Kidney tubule cell (primary cell): ENCODE measurements at regions not wholly inside any gene's neighbourhood (a gene's known extent, or its start where the extent isn't known, plus 50 kb on each side); places are given as distances from the start of the nearest gene placed in this dataset.
"Not testable (repeated sequence)": the region's sequence is repeated elsewhere in the genome, so short reads cannot be mapped to it uniquely, and the experiment has no call there.

ENCODE experiments used
- DNase-seq: peaks from one replicate; pipeline ENCODE4 v3.0.0-alpha.2; 2018; ENCODE audit warnings: low spot score

DNA sequence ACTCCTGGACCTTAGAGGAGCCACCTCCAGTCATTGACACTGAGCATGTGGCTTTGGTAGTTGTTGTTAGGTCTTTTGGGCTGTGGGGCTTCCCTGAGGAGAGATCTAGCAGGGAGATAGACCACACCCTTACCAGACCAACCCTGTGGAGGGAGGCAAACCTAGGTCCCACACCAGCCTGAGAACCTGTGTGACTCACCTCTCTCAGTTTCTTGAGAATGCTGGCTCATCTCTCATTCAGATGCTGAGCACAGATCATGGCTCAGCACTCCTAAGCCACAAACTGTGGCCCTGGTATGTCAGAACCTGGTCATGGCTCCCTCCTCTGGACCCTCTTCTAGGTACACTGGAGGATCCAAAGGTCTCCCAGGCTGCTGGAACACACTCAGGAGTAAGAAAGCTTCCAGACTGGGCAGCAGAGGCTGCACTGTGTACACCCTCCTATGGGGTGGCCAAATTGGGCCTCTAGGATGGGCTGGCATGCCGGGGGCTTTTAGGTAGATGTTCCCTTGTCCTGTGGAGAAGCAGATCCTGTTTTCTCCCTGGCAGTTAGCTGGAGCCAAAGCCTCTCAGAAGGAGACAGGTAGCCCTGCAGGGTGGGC is 1294.5 kb downstream of the KHDRBS2 start:
- no peak for DNase-seq

GRCh38 chr6:60952500-60952899 is 1333.5 kb downstream of the KHDRBS2 start:
- no peak for DNase-seq

DNA sequence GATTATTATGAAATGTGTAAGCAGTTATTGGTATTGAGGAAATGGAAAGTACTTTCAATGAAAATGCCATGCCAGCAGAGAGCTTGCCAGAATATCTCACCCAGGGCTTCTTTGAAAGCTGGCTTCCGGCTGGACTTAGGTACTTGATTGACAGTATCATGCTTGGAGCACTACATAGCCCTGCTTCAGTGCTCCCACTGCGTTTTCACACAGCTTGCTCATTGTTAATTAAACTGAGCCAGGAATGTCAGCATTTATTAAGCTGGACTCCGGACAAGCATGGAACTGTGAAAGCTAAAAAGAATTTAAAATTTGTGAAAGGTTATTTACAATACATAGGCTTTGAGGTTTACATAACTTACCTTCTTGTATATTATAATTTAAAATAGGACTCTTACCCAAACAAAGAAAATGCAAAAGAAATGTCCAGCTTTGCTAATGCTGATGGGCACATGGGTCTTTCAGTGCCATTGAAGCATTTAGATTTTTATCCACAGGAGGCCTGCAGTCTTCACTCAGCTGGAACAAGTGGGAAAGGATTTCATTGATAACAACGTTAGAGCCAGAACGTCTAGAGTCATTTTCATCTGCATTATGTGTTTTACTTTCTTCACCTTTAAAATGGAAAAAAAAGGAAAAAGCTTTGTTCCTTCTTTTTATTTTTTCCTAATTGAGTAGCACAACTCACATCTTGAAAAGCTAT is 1335.7 kb downstream of the KHDRBS2 start:
- not testable (repeated sequence) for DNase-seq

DNA sequence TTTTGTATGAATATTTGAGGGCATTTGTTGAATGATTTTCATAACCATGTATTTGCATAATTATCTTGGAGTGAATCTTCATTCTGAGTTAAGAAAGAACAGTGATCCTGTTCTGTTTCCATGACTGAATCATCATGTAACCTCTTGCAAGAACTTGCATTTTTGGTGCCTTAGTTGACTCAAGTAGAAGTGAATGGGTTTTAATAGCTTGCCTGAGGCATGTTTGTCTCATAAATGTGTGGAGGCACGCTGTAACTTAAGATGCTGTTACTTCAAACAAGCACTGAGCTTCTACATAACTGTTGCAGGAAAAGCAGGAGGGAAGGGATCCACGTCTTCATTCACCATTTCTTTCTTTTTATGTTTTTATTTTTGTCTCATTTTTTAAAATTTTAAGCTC is 1338.6 kb downstream of the KHDRBS2 start:
- not testable (repeated sequence) for DNase-seq

GRCh38 chr6:60944803-60945202 is 1341.2 kb downstream of the KHDRBS2 start:
- DNase-seq: not testable (repeated sequence)

DNA sequence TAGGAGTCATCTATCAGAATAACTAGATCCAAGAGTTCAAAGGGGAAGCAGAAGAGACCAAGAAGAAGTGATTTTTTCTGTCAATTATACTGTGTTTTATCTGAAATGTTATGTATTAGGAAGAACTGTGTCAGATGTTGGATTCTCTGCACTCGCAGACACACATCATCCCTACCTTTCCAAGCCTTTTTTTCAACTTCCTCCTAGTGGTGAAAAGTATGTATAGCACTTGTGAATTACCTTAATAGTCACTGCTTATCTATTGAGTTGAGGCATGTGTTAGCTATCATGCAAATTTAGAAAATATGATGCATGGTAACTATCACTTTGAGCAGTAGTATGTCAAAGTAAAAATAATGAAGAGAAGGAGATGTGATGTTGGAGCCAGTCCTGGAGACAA is 1350.1 kb downstream of the KHDRBS2 start:
- not testable (repeated sequence) for DNase-seq

DNA sequence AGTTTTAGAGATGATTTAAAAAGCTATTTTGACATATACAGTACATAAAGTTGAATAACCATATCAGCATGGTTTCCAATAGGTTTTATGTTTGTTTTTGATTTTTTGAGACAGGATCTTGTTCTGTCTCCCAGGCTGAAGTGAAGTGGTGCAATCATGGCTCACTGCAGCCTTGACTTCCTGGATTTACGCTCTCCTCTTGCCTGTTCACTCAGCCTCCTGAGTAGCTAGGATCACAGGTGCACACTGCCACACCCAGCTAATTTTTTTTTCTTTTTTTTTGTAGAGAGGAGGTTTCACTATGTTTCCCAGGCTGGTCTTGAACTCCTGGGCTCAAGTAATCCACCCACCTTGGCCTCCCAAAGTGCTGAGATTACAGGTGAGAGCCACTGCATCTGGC is 1366.4 kb downstream of the KHDRBS2 start:
- DNase-seq: not testable (repeated sequence)

- DNase-seq: not testable (repeated sequence)
These were observed 1382.2 kb downstream of the KHDRBS2 start for GRCh38 chr6:60903860-60904259.

- not testable (repeated sequence) for DNase-seq
These were observed 1392.7 kb downstream of the KHDRBS2 start for GRCh38 chr6:60893374-60893773.

- DNase-seq: no peak
These were observed 1394.4 kb downstream of the KHDRBS2 start for GRCh38 chr6:60891606-60892005.

DNA sequence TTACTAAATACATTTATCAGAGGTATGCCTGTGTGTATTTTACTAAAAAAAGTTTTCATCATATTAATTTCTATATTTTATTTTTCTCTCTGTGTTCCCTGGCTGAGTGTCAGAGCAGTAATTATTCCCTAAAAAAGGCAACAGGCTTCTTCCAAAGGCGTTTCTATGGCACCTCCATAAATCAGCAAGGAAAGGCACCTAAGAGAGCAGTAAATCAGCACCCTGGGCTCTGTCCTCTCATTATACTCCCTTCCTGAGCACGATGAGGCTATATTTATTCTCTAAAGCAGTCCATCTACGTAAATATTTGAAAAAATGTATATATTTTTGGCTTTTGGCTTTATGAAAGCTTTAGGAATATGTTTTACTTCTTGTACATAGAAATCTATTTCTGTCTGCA is 1408.6 kb downstream of the KHDRBS2 start:
- DNase-seq: not testable (repeated sequence)

- DNase-seq: not testable (repeated sequence)
These were observed 1415.2 kb downstream of the KHDRBS2 start for GRCh38 chr6:60870779-60871178.

GRCh38 chr6:60867548-60867947 is 1418.5 kb downstream of the KHDRBS2 start:
- no peak for DNase-seq

DNA sequence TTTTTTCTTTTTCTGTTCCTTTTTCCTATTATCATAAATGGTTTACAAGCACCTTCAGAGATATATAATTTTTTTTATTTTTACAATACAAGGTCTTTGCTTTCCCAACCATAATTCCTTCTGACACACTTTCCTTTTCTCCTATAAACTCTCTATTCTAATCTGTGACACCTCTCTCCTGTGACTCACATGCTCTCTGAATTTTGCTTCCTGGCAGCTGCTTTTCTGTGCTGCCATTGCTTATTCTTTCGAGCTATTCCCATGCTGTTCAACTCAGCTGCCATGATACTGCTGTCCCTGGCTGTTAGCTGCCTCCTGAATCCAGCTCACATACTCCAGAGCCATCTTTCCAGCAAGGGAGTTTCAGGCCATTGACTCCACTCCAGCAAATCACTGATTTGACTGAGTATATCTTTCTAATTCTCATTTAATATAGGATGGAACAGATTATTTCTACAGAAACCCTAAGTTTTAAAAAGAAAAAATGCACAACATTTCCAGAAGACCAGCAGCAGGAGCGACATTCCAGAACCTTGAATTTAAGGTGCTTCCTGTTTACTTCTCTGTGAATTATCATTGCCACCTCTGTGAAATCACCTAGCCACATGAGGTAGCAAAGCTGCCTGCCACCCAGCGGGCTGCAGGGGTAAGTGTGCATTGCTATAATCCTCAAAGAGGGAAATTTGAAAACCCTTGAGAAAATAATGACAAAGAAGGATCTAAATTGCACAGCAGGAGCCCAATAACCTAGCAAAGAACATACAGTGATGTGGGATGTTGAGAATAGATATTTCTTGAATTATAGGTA is 1442.6 kb downstream of the KHDRBS2 start:
- peak; percentile 1 for DNase-seq

- not testable (repeated sequence) for DNase-seq
These were observed 1455.3 kb downstream of the KHDRBS2 start for GRCh38 chr6:60830726-60831125.

GRCh38 chr6:60822597-60822996 is 1463.4 kb downstream of the KHDRBS2 start:
- not testable (repeated sequence) for DNase-seq

DNA sequence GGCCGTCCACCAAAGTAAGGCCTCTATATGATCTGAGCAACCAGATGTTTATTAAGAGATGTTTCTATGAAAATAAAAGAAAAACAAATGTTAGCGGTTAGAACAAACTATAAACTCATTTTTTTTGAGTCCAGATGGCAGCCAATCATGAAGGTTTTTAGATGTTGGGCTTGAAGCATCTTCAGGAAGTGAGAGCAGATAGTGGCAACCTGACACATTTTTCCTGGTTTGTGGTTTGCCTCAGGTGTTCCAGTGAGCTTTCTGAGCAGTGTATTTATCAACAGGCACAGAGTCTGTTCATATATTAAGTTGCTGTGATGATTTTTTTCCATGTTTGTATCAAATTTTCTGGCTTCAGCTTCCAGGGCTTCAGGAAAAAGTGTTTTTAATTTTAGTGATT is 1468.0 kb downstream of the KHDRBS2 start:
- DNase-seq: not testable (repeated sequence)

- not testable (repeated sequence) for DNase-seq
These were observed 1471.2 kb downstream of the KHDRBS2 start for GRCh38 chr6:60814784-60815183.

DNA sequence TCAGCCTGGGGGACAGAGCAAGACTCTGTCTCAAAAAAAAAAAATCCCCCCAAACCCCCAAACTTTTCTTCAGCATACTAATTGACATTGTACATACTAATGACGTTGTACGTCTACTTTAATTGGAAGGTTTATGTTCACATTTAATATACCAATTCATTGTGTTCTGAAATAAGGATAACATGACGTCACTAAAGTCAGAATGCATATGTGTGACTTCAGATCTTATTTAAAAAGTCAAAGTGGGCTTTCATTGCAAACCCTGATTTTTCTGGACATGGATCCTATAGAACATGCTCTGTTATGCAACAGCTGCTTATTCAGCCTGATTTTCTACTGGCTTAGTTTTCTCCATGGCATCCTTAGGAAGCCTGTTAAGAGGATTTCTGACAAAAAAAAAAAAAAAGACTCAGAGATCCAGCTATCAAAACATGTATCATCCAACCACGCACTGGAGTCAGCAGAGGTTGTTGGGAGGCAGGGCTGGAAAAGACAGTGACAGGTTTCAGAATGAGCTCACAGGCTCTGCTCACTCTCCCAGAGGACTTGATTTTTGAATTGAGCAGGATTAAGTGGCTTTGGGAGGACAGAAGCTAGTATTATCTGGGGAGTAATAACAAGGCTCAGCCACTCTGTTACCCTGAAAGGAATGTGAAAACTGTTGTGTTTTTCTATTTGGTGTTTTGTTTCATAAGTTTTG is 1472.0 kb downstream of the KHDRBS2 start:
- not testable (repeated sequence) for DNase-seq

DNA sequence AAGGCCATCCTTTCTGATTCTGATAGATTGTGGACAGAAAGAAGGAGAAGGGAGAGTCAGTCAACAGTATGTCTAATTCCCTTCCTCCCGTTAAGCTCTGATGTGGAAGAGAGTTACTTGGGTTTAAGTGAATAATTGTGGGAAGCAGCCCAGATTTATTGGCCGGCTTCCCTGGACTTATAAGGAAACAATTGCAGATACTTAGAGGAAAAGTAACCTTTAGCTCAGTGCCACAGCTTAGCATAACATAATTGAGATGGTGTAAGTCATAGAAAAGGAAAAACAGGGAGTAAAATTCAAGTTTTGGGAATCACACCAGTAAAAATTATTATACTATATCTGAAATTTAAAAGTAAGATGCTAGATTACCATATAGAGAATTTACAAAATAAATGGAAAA is 1475.8 kb downstream of the KHDRBS2 start:
- not testable (repeated sequence) for DNase-seq

DNA sequence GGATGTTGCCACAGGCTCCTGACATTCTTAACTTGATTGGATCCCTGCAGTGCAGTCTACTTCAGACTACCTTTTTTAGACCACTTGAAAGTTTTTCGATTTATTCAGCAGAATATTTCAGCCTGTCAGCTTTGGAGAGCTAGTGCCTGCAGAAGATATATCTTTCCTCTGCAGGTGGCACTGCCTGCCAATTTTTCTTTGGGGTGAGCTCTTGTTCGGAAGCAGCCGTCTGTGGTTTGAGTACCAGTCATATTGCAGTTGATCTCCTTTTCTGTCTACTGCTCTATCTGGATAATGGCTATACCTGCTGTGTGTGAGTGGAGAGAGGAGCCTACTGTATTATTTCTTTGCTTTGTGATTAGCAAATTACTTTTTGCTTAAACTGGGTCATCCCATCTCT is 1486.9 kb downstream of the KHDRBS2 start:
- not testable (repeated sequence) for DNase-seq

GRCh38 chr6:60797831-60798230 is 1488.2 kb downstream of the KHDRBS2 start:
- not testable (repeated sequence) for DNase-seq
